ENCODE measurements at regions not wholly inside any gene's neighbourhood (a gene's known extent, or its start where the extent isn't known, plus 50 kb on each side); places are given as distances from the start of the nearest gene placed in this dataset.

DNA sequence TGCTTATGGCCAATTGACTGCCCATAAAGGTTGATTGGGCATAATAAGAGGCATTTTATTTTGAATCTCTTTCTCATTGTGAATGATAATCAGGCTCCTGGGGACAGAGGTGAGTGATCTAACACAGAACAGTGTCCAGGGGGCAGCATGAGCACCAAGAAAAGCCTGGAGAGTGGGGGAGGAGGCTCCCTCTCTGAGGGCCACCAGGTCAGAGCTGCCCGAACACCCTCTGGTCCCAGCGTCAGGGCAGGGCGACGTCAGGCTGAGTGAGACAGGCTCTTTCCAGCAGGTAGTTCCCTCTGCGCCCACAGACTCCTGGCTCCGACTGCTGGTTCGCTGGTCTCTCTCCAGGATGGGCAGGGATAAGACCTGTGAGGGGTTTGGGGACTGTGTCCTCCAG lies 250.2 kb upstream of the C1orf174 start:
- Histone ChIP-seq H2AFZ (ENCODE audit: low read depth, low read length) (no peak overlapping the region), H3K27me3 (ENCODE audit: low read depth, low read length) (no peaks in the 10 kb centered on the region), H3K4me2 (ENCODE audit: low read length) (no peak overlapping the region), H3K79me2 (ENCODE audit: low read length) (no peaks in the 10 kb centered on the region), H3K27ac (ENCODE audit: low read length) (no peak overlapping the region), H3K4me3 (ENCODE audit: low read length) (no peak overlapping the region), H4K20me1 (ENCODE audit: insufficient read depth, low read length) (no peaks in the 10 kb centered on the region), H3K36me3 (replicated peaks; ENCODE audit: low read depth, low read length) (no peaks in the 10 kb centered on the region), H3K4me1 (ENCODE audit: low read length) (no peaks in the 10 kb centered on the region), H3K9ac (ENCODE audit: low read length) (no peak overlapping the region), H3K9me3 (ENCODE audit: insufficient read depth, low read length) (no peaks in the 10 kb centered on the region)
- TF ChIP-seq, protein P1, sequence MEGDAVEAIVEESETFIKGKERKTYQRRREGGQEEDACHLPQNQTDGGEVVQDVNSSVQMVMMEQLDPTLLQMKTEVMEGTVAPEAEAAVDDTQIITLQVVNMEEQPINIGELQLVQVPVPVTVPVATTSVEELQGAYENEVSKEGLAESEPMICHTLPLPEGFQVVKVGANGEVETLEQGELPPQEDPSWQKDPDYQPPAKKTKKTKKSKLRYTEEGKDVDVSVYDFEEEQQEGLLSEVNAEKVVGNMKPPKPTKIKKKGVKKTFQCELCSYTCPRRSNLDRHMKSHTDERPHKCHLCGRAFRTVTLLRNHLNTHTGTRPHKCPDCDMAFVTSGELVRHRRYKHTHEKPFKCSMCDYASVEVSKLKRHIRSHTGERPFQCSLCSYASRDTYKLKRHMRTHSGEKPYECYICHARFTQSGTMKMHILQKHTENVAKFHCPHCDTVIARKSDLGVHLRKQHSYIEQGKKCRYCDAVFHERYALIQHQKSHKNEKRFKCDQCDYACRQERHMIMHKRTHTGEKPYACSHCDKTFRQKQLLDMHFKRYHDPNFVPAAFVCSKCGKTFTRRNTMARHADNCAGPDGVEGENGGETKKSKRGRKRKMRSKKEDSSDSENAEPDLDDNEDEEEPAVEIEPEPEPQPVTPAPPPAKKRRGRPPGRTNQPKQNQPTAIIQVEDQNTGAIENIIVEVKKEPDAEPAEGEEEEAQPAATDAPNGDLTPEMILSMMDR (IDR thresholded peaks at IDR 0.05; ENCODE audit: low read depth, low read length), result no peak
- no peak for TF ChIP-seq EZH2phosphoT487 (IDR thresholded peaks at IDR 0.05; ENCODE audit: low read depth)

DNA sequence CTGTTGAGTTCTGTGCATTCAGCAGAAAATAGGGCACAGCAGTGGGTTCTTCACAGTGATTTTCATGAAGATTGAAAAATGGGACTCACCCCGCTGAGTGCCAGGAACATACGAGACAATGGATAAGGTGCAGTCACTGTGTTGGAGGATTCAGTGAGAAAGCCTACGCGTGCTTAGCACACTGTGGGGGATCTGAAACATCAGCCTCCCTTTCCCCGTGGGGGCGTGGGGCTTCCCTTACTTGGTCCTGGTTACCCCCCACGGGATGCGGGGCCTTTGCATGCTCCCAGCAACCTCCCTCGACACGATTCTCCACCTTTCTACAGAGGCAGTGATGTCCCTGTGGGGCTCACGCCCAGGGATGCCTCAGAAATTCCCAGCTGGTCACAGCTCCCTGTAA lies 252.2 kb upstream of the C1orf174 start:
- H3K4me2 ChIP-seq (ENCODE audit: low read length), result no peak overlapping the region
- no peaks in the 10 kb centered on the region for H3K79me2 ChIP-seq (ENCODE audit: low read length)
- TF ChIP-seq, protein P1 (IDR thresholded peaks at IDR 0.05; ENCODE audit: low read depth, low read length), result no peak
- TF ChIP-seq EZH2phosphoT487 (IDR thresholded peaks at IDR 0.05; ENCODE audit: low read depth), result no peak
- no peak overlapping the region for H3K4me3 ChIP-seq (ENCODE audit: low read length)
- no peaks in the 10 kb centered on the region for H3K27me3 ChIP-seq (ENCODE audit: low read depth, low read length)
- H4K20me1 ChIP-seq (ENCODE audit: insufficient read depth, low read length), result no peaks in the 10 kb centered on the region
- no peaks in the 10 kb centered on the region for H3K36me3 ChIP-seq (replicated peaks; ENCODE audit: low read depth, low read length)
- H3K9ac ChIP-seq (ENCODE audit: low read length), result no peak overlapping the region
- H3K27ac ChIP-seq (ENCODE audit: low read length), result no peak overlapping the region
- no peak overlapping the region for H2AFZ ChIP-seq (ENCODE audit: low read depth, low read length)
- H3K9me3 ChIP-seq (ENCODE audit: insufficient read depth, low read length), result no peaks in the 10 kb centered on the region
- H3K4me1 ChIP-seq (ENCODE audit: low read length), result no peaks in the 10 kb centered on the region

DNA sequence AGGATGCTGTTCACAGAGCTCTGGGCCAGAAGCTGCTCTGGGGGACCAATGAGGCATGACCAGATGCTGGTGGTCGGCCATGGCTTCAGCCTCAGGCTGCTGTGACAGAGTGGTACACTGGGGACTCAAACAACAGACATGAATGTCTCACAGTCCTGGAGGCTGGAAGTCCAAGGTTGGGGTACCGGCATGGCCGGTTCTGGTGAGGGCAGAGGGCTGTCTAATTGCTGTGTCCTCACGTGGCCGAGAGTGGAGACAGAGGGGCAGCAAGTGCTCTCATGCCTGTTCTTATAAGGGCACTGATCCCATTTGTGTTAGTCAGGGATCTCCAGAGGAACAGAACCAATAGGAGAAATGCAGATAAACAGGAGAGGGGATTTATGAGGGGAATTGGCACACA lies 253.5 kb upstream of the C1orf174 start:
- Histone ChIP-seq H3K27me3 (ENCODE audit: low read depth, low read length) (no peaks in the 10 kb centered on the region), H3K27ac (ENCODE audit: low read length) (no peak overlapping the region), H3K4me1 (ENCODE audit: low read length) (no peaks in the 10 kb centered on the region), H3K36me3 (replicated peaks; ENCODE audit: low read depth, low read length) (no peaks in the 10 kb centered on the region), H3K4me3 (ENCODE audit: low read length) (no peak overlapping the region), H3K4me2 (ENCODE audit: low read length) (no peak overlapping the region), H2AFZ (ENCODE audit: low read depth, low read length) (no peak overlapping the region), H3K9me3 (ENCODE audit: insufficient read depth, low read length) (no peaks in the 10 kb centered on the region), H3K79me2 (ENCODE audit: low read length) (no peaks in the 10 kb centered on the region), H4K20me1 (ENCODE audit: insufficient read depth, low read length) (no peaks in the 10 kb centered on the region), H3K9ac (ENCODE audit: low read length) (no peak overlapping the region)
- TF ChIP-seq, protein P1 (IDR thresholded peaks at IDR 0.05; ENCODE audit: low read depth, low read length), result no peak
- no peak for TF ChIP-seq EZH2phosphoT487 (IDR thresholded peaks at IDR 0.05; ENCODE audit: low read depth)

DNA sequence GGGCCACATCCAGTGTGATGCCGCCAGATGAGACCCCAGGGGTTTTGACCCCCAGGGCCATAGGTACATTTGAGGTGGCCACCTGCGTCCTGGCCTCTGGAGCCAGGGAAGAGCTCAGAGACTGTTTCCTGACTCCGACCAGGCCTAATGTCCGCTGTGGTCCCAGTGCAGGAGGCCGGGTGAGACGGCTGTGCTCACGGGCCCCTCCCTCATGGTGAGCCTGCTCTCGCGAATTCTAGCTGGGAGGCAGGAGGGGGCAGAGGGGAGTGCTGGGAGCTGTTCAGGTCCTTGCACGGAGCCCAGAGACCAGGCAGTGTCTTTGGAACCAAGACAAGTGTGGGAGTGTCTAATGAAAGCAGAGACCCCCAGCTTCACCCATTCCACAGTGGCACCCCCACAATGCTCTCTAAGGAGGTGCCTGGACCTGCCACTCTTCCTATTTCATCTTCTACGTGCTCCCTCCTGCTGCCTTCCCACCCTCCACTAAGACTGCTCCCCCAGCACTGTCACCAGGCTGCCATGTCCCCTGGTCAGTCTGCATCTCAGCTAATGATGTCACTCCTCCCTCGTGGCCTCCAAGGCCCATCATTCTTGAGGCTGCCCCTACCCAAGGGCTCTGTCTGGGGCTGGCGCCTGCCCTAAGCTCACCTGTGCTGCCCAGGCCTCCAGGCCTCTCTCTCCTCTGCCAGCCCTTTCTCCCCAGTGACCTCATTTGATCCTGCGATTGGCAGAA lies 256.3 kb upstream of the C1orf174 start:
- H3K27me3 ChIP-seq (ENCODE audit: low read depth, low read length), result no peaks in the 10 kb centered on the region

More for the DNA sequence above, 256.3 kb upstream of the C1orf174 start:
- Histone ChIP-seq H3K4me2 (ENCODE audit: low read length) (no peak overlapping the region), H3K4me3 (ENCODE audit: low read length) (no peak overlapping the region), H3K36me3 (replicated peaks; ENCODE audit: low read depth, low read length) (no peaks in the 10 kb centered on the region), H2AFZ (ENCODE audit: low read depth, low read length) (no peak overlapping the region), H3K4me1 (ENCODE audit: low read length) (no peaks in the 10 kb centered on the region), H4K20me1 (ENCODE audit: insufficient read depth, low read length) (no peaks in the 10 kb centered on the region), H3K9ac (ENCODE audit: low read length) (no peak overlapping the region), H3K9me3 (ENCODE audit: insufficient read depth, low read length) (no peaks in the 10 kb centered on the region), H3K79me2 (ENCODE audit: low read length) (no peaks in the 10 kb centered on the region), H3K27ac (ENCODE audit: low read length) (no peak overlapping the region)
- TF ChIP-seq, protein P1 (IDR thresholded peaks at IDR 0.05; ENCODE audit: low read depth, low read length), result no peak
- TF ChIP-seq EZH2phosphoT487 (IDR thresholded peaks at IDR 0.05; ENCODE audit: low read depth), result no peak
